ENCODE measurements at regions not wholly inside any gene's neighbourhood (a gene's known extent, or its start where the extent isn't known, plus 50 kb on each side); places are given as distances from the start of the nearest gene placed in this dataset.

GRCh38 chrX:39944416-39944815 lies 153.3 kb downstream of the BCOR start:
- H2AK9ac ChIP-seq (replicated peaks; ENCODE audit: low read depth, low read length, poor library complexity), result no peak overlapping the region
- no peak for TF ChIP-seq RFX5 (IDR thresholded peaks at IDR 0.05; ENCODE audit: low read depth, low read length)
- TF ChIP-seq CEBPB (IDR thresholded peaks at IDR 0.05; ENCODE audit: low read depth, low read length), result no peak
- no peak for TF ChIP-seq POLR2A (IDR thresholded peaks at IDR 0.05; ENCODE audit: low read depth, low read length)
- no peak for TF ChIP-seq MXI1 (IDR thresholded peaks at IDR 0.05; ENCODE audit: borderline replicate concordance, low read depth, low read length)
- no peak for TF ChIP-seq CTCF (conservative IDR thresholded peaks at IDR 0.05; ENCODE audit: low read depth, low read length)
- TF ChIP-seq CHD1 (IDR thresholded peaks at IDR 0.05; ENCODE audit: low read depth, low read length), result no peak
- TF ChIP-seq ELK1 (IDR thresholded peaks at IDR 0.05; ENCODE audit: borderline replicate concordance, low read depth, low read length), result no peak
- TF ChIP-seq SMC3 (IDR thresholded peaks at IDR 0.05; ENCODE audit: low read depth, low read length), result no peak
- TF ChIP-seq MAZ (IDR thresholded peaks at IDR 0.05; ENCODE audit: borderline replicate concordance, low read depth, low read length), result no peak
- TF ChIP-seq MAFK (IDR thresholded peaks at IDR 0.05; ENCODE audit: low read depth, low read length), result no peak

More at GRCh38 chrX:39944416-39944815, 153.3 kb downstream of the BCOR start:
- H3K18ac ChIP-seq (ENCODE audit: low read depth, low read length), result no peak overlapping the region
- 0 out of 2 replicates have a peak, but pooled peaks cover 2% of the 10 kb centered on the region for H3K4me1 ChIP-seq (ENCODE audit: control insufficient read depth, insufficient read depth, low read length)
- no peak overlapping the region for H4K5ac ChIP-seq (ENCODE audit: low read depth, low read length)
- peaks cover 7% of the 10 kb centered on the region; the same call in 1 of the 2 replicates for H3K27me3 ChIP-seq (ENCODE audit: control insufficient read depth, insufficient read depth, low read length)
- no peak overlapping the region for H3K27ac ChIP-seq (ENCODE audit: insufficient read depth, low read length)
- no peak overlapping the region for H3K4me3 ChIP-seq (ENCODE audit: insufficient read depth, low read depth, low read length)
- peaks cover 7% of the 10 kb centered on the region; the same call in 1 of the 2 replicates for H3K9me1 ChIP-seq (ENCODE audit: insufficient read depth, low read length)
- intact Hi-C loops (cut with micrococcal nuclease) (no loop called here), dilution Hi-C loops (cut with HindIII; ENCODE audit: low sequenced_read_pairs, unreplicated experiment) (no loop called here), in situ Hi-C loops (cut with MboI; ENCODE audit: low sequenced_read_pairs) (no loop called here)
- no peak overlapping the region for H3K9ac ChIP-seq (ENCODE audit: low read depth, low read length)
- no peak overlapping the region for H4K91ac ChIP-seq (ENCODE audit: insufficient read depth, low read depth, low read length)
- no peak overlapping the region for H3K14ac ChIP-seq (replicated peaks; ENCODE audit: low read depth, low read length)
- H3K79me1 ChIP-seq (ENCODE audit: low read depth in 1 of 2, low read length in 2 of 2), result no peaks in the 10 kb centered on the region
- no peak overlapping the region for H2AK5ac ChIP-seq (ENCODE audit: low read depth, low read length)
- no peak overlapping the region for H2BK15ac ChIP-seq (ENCODE audit: low read depth, low read length)
- H3K4ac ChIP-seq (ENCODE audit: low read depth, low read length), result no peak overlapping the region
- H2BK5ac ChIP-seq (ENCODE audit: low read depth, low read length, poor library complexity, severe bottlenecking), result no peak overlapping the region
- ChIA-PET CTCF (interaction anchor here (0.6 kb wide), 1 partner anchor 13 kb away, joined by 3 read pairs; no protein-coding TSS in a partner anchor), POLR2A (ENCODE audit: unreplicated experiment) (no interaction called here)
- no peak overlapping the region for H2BK120ac ChIP-seq (ENCODE audit: low read depth, low read length)
- 95% methylated on average over 5 of the region's 6 CpGs; no CpG with 5 or more reads in 1 of the 2 experiments for WGBS, 2 experiments (ENCODE audit: extremely low coverage in 2 of 2, insufficient read length in 1 of 2)
- no peak overlapping the region for H2BK20ac ChIP-seq (ENCODE audit: low read depth, low read length)
- H3K23ac ChIP-seq (ENCODE audit: low read depth, low read length), result no peak overlapping the region
- no peak overlapping the region for H3K4me2 ChIP-seq (ENCODE audit: low read depth, low read length)
- H3K36me3 ChIP-seq (ENCODE audit: control insufficient read depth, insufficient read depth, low read length), result no peaks in the 10 kb centered on the region
- no peak overlapping the region for H2AFZ ChIP-seq (replicated peaks; ENCODE audit: low read length, poor library complexity)
- no peak overlapping the region for H3K56ac ChIP-seq (ENCODE audit: extremely low read depth, insufficient read depth, low read length)
- no peaks in the 10 kb centered on the region; the same call in 1 of the 2 replicates for H3K9me3 ChIP-seq (ENCODE audit: control insufficient read depth, insufficient read depth, low read length)
- BruUV-seq (replicated peaks), result no TSS peak
- no peak for DNase-seq
- no peaks in the 10 kb centered on the region; the same call in 1 of the 2 replicates for H4K20me1 ChIP-seq (ENCODE audit: insufficient read depth, low read length)
- H4K8ac ChIP-seq (ENCODE audit: low read depth in 2 of 2, low read length in 2 of 2), result no peak overlapping the region
- ATAC-seq (ENCODE audit: low read depth), result no peak

Measured in IMR-90 (cell line).